ENCODE measurements at regions not wholly inside any gene's neighbourhood (a gene's known extent, or its start where the extent isn't known, plus 50 kb on each side); places are given as distances from the start of the nearest gene placed in this dataset.

GRCh38 chr9:18009902-18010301 is 431.0 kb downstream of the SH3GL2 start:
- DNase-seq (no peak), ATAC-seq (no peak)
- intact Hi-C loops (cut with DNase I, micrococcal nuclease), result no loop called here

GRCh38 chr9:18010492-18010891 is 431.6 kb downstream of the SH3GL2 start:
- intact Hi-C loops (cut with DNase I, micrococcal nuclease), result no loop called here
- no peak for ATAC-seq
- no peak for DNase-seq

GRCh38 chr9:18012170-18012569 is 433.3 kb downstream of the SH3GL2 start:
- intact Hi-C loops (cut with DNase I, micrococcal nuclease), result no loop called here
- ATAC-seq (no peak), DNase-seq (no peak)

GRCh38 chr9:18014556-18014955 is 435.7 kb downstream of the SH3GL2 start:
- ATAC-seq, result no peak
- intact Hi-C loops (cut with DNase I, micrococcal nuclease), result no loop called here
- no peak for DNase-seq

GRCh38 chr9:18015116-18015515 is 436.2 kb downstream of the SH3GL2 start:
- ATAC-seq (no peak), DNase-seq (no peak)
- intact Hi-C loops (cut with DNase I, micrococcal nuclease), result no loop called here

- ATAC-seq (no peak), DNase-seq (no peak)
- intact Hi-C loops (cut with DNase I, micrococcal nuclease), result no loop called here
These were observed 438.3 kb downstream of the SH3GL2 start for GRCh38 chr9:18017136-18017535.

GRCh38 chr9:18018221-18018620 is 439.4 kb downstream of the SH3GL2 start:
- ATAC-seq, result peak; percentile 8
- intact Hi-C loops (cut with DNase I, micrococcal nuclease), result no loop called here
- no peak for DNase-seq

GRCh38 chr9:18018661-18019060 is 439.8 kb downstream of the SH3GL2 start:
- intact Hi-C loops (cut with DNase I, micrococcal nuclease), result no loop called here

GRCh38 chr9:18020121-18020745 is 441.4 kb downstream of the SH3GL2 start:
- no peak for ATAC-seq
- intact Hi-C loops (cut with DNase I, micrococcal nuclease), result no loop called here
- DNase-seq, result no peak

More at GRCh38 chr9:18018661-18019060, 439.8 kb downstream of the SH3GL2 start:
- DNase-seq (peak; percentile 38 to 43), ATAC-seq (peak; percentile 82)

GRCh38 chr9:18022642-18023041 is 443.8 kb downstream of the SH3GL2 start:
- ATAC-seq (no peak), DNase-seq (no peak)
- intact Hi-C loops (cut with DNase I, micrococcal nuclease), result no loop called here

- DNase-seq (no peak), ATAC-seq (no peak)
- intact Hi-C loops (cut with DNase I, micrococcal nuclease), result no loop called here
These were observed 444.5 kb downstream of the SH3GL2 start for GRCh38 chr9:18023332-18023731.

- intact Hi-C loops (cut with DNase I, micrococcal nuclease), result no loop called here
- ATAC-seq, result no peak
- no peak for DNase-seq
These were observed 441.3 kb upstream of the ADAMTSL1 start for GRCh38 chr9:18032636-18033035.

- DNase-seq, result no peak
- intact Hi-C loops (cut with DNase I, micrococcal nuclease), result no loop called here
- ATAC-seq, result peak; percentile 46
These were observed 437.3 kb upstream of the ADAMTSL1 start for GRCh38 chr9:18036422-18037187.

- intact Hi-C loops (cut with DNase I, micrococcal nuclease), result no loop called here
- no peak for DNase-seq
- ATAC-seq, result no peak
These were observed 436.0 kb upstream of the ADAMTSL1 start for GRCh38 chr9:18037981-18038380.

GRCh38 chr9:18040327-18040726 is 433.6 kb upstream of the ADAMTSL1 start:
- no peak for DNase-seq
- intact Hi-C loops (cut with DNase I, micrococcal nuclease), result no loop called here
- ATAC-seq, result no peak

GRCh38 chr9:18043978-18044377 is 430.0 kb upstream of the ADAMTSL1 start:
- intact Hi-C loops (cut with DNase I, micrococcal nuclease), result no loop called here
- peak; percentile 65 for ATAC-seq

GRCh38 chr9:18045326-18045725 is 428.6 kb upstream of the ADAMTSL1 start:
- ATAC-seq (no peak), DNase-seq (no peak)
- intact Hi-C loops (cut with DNase I, micrococcal nuclease), result no loop called here

More at GRCh38 chr9:18043978-18044377, 430.0 kb upstream of the ADAMTSL1 start:
- no peak for DNase-seq

- intact Hi-C loops (cut with DNase I, micrococcal nuclease), result no loop called here
- ATAC-seq, result no peak
These were observed 427.9 kb upstream of the ADAMTSL1 start for GRCh38 chr9:18046068-18046467.

GRCh38 chr9:18051638-18052037 is 422.3 kb upstream of the ADAMTSL1 start:
- DNase-seq (no peak), ATAC-seq (no peak)
- intact Hi-C loops (cut with DNase I, micrococcal nuclease), result no loop called here

More at GRCh38 chr9:18046068-18046467, 427.9 kb upstream of the ADAMTSL1 start:
- no peak for DNase-seq

GRCh38 chr9:18052060-18052459 is 421.9 kb upstream of the ADAMTSL1 start:
- DNase-seq, result no peak
- intact Hi-C loops (cut with DNase I, micrococcal nuclease), result no loop called here
- ATAC-seq, result peak; percentile 32

Measured in left colon (tissue), 2 donors.